ENCODE measurements at regions not wholly inside any gene's neighbourhood (a gene's known extent, or its start where the extent isn't known, plus 50 kb on each side); places are given as distances from the start of the nearest gene placed in this dataset.

GRCh38 chr7:25396668-25397067 lies 168.4 kb upstream of the NPVF start:
- ATAC-seq (no peak), DNase-seq (no peak)
- Histone ChIP-seq H3K9me3 (ENCODE audit: control insufficient read depth, low read length) (no peaks in the 10 kb centered on the region), H3K27me3 (ENCODE audit: control insufficient read depth, insufficient read depth) (no peaks in the 10 kb centered on the region), H3K4me3 (ENCODE audit: low read length) (no peak overlapping the region), H3K27ac (ENCODE audit: low read length) (no peak overlapping the region), H3K4me1 (ENCODE audit: control insufficient read depth, insufficient read depth, low read length) (no peaks in the 10 kb centered on the region)
- intact Hi-C loops (cut with DNase I), result loop anchor here in 1 of 4 donors (5.0 kb wide), 1 partner anchor 166 kb away; no protein-coding TSS in a partner anchor
- WGBS, result 90% methylated on average over 3 of the region's 3 CpGs

GRCh38 chr7:25398418-25398817 lies 170.1 kb upstream of the NPVF start:
- Histone ChIP-seq H3K9me3 (ENCODE audit: control insufficient read depth, low read length) (no peaks in the 10 kb centered on the region), H3K4me1 (ENCODE audit: control insufficient read depth, insufficient read depth, low read length) (no peaks in the 10 kb centered on the region), H3K4me3 (ENCODE audit: low read length) (no peak overlapping the region), H3K27ac (ENCODE audit: low read length) (no peak overlapping the region), H3K27me3 (ENCODE audit: control insufficient read depth, insufficient read depth) (no peaks in the 10 kb centered on the region)
- intact Hi-C loops (cut with DNase I), result loop anchor here in 1 of 4 donors (5.0 kb wide), 1 partner anchor 164 kb away; no protein-coding TSS in a partner anchor
- ATAC-seq (no peak), DNase-seq (no peak)
- WGBS, result 88% methylated on average over 5 of the region's 5 CpGs

- H3K4me1 ChIP-seq (ENCODE audit: control insufficient read depth, insufficient read depth, low read length), result no peaks in the 10 kb centered on the region
- no peaks in the 10 kb centered on the region for H3K9me3 ChIP-seq (ENCODE audit: control insufficient read depth, low read length)
- H3K4me3 ChIP-seq (ENCODE audit: low read length), result no peak overlapping the region
- ATAC-seq, result no peak
- intact Hi-C loops (cut with DNase I), result loop anchor here in 1 of 4 donors (5.0 kb wide), 1 partner anchor 163 kb away; no protein-coding TSS in a partner anchor
- WGBS, result 81% methylated on average over 8 of the region's 8 CpGs
- no peaks in the 10 kb centered on the region for H3K27me3 ChIP-seq (ENCODE audit: control insufficient read depth, insufficient read depth)
- H3K27ac ChIP-seq (ENCODE audit: low read length), result no peak overlapping the region
- no peak for DNase-seq
Measured at GRCh38 chr7:25399000-25399750, 170.9 kb upstream of the NPVF start.

- WGBS, result 86% methylated on average over 4 of the region's 4 CpGs
- DNase-seq (no peak), ATAC-seq (no peak)
- intact Hi-C loops (cut with DNase I), result no loop called here
- Histone ChIP-seq H3K9me3 (ENCODE audit: control insufficient read depth, low read length) (no peaks in the 10 kb centered on the region), H3K4me1 (ENCODE audit: control insufficient read depth, insufficient read depth, low read length) (no peaks in the 10 kb centered on the region), H3K4me3 (ENCODE audit: low read length) (no peak overlapping the region), H3K27ac (ENCODE audit: low read length) (no peak overlapping the region), H3K27me3 (ENCODE audit: control insufficient read depth, insufficient read depth) (no peaks in the 10 kb centered on the region)
Measured at GRCh38 chr7:25402532-25402931, 174.2 kb upstream of the NPVF start.

GRCh38 chr7:25405736-25406135 lies 177.4 kb upstream of the NPVF start:
- Histone ChIP-seq H3K9me3 (ENCODE audit: control insufficient read depth, low read length) (no peaks in the 10 kb centered on the region), H3K4me3 (ENCODE audit: low read length) (no peak overlapping the region), H3K4me1 (ENCODE audit: control insufficient read depth, insufficient read depth, low read length) (no peaks in the 10 kb centered on the region), H3K27ac (ENCODE audit: low read length) (no peak overlapping the region), H3K27me3 (ENCODE audit: control insufficient read depth, insufficient read depth) (no peaks in the 10 kb centered on the region)
- intact Hi-C loops (cut with DNase I), result no loop called here
- DNase-seq, result no peak
- WGBS, result 43% methylated on average over 5 of the region's 5 CpGs
- no peak for ATAC-seq

- H3K9me3 ChIP-seq (ENCODE audit: control insufficient read depth, low read length), result no peaks in the 10 kb centered on the region
Measured at GRCh38 chr7:25407053-25407452, 178.8 kb upstream of the NPVF start.

GRCh38 chr7:25408012-25408687 lies 179.9 kb upstream of the NPVF start:
- no peak overlapping the region for H3K4me3 ChIP-seq (ENCODE audit: low read length)
- H3K27me3 ChIP-seq (ENCODE audit: control insufficient read depth, insufficient read depth), result no peaks in the 10 kb centered on the region
- H3K9me3 ChIP-seq (ENCODE audit: control insufficient read depth, low read length), result no peaks in the 10 kb centered on the region
- H3K27ac ChIP-seq (ENCODE audit: low read length), result no peak overlapping the region
- no peak for DNase-seq
- intact Hi-C loops (cut with DNase I), result no loop called here
- no peak for ATAC-seq
- WGBS, result 76% methylated on average over 9 of the region's 9 CpGs
- H3K4me1 ChIP-seq (ENCODE audit: control insufficient read depth, insufficient read depth, low read length), result no peaks in the 10 kb centered on the region

More at GRCh38 chr7:25407053-25407452, 178.8 kb upstream of the NPVF start:
- Histone ChIP-seq H3K4me1 (ENCODE audit: control insufficient read depth, insufficient read depth, low read length) (no peaks in the 10 kb centered on the region), H3K27me3 (ENCODE audit: control insufficient read depth, insufficient read depth) (no peaks in the 10 kb centered on the region), H3K27ac (ENCODE audit: low read length) (no peak overlapping the region), H3K4me3 (ENCODE audit: low read length) (no peak overlapping the region)
- no peak for ATAC-seq
- intact Hi-C loops (cut with DNase I), result no loop called here
- DNase-seq, result no peak

- intact Hi-C loops (cut with DNase I), result no loop called here
- DNase-seq, result no peak
- Histone ChIP-seq H3K27ac (ENCODE audit: low read length) (no peak overlapping the region), H3K27me3 (ENCODE audit: control insufficient read depth, insufficient read depth) (no peaks in the 10 kb centered on the region), H3K4me3 (ENCODE audit: low read length) (no peak overlapping the region), H3K4me1 (ENCODE audit: control insufficient read depth, insufficient read depth, low read length) (no peaks in the 10 kb centered on the region), H3K9me3 (ENCODE audit: control insufficient read depth, low read length) (no peaks in the 10 kb centered on the region)
- WGBS, result 75% methylated on average over 6 of the region's 6 CpGs
- no peak for ATAC-seq
Measured at GRCh38 chr7:25408876-25409275, 180.6 kb upstream of the NPVF start.

GRCh38 chr7:25409897-25410636 lies 181.8 kb upstream of the NPVF start:
- H3K27me3 ChIP-seq (ENCODE audit: control insufficient read depth, insufficient read depth), result no peaks in the 10 kb centered on the region
- DNase-seq (no peak), ATAC-seq (no peak)
- H3K4me1 ChIP-seq (ENCODE audit: control insufficient read depth, insufficient read depth, low read length), result no peaks in the 10 kb centered on the region
- no peak overlapping the region for H3K27ac ChIP-seq (ENCODE audit: low read length)
- H3K9me3 ChIP-seq (ENCODE audit: control insufficient read depth, low read length), result no peaks in the 10 kb centered on the region
- 72% methylated on average over 6 of the region's 6 CpGs for WGBS
- no peak overlapping the region for H3K4me3 ChIP-seq (ENCODE audit: low read length)
- intact Hi-C loops (cut with DNase I), result no loop called here

- DNase-seq (no peak), ATAC-seq (no peak)
- 70% methylated on average over 3 of the region's 3 CpGs for WGBS
- intact Hi-C loops (cut with DNase I), result no loop called here
- Histone ChIP-seq H3K4me1 (ENCODE audit: control insufficient read depth, insufficient read depth, low read length) (no peaks in the 10 kb centered on the region), H3K27ac (ENCODE audit: low read length) (no peak overlapping the region), H3K9me3 (ENCODE audit: control insufficient read depth, low read length) (no peaks in the 10 kb centered on the region), H3K27me3 (ENCODE audit: control insufficient read depth, insufficient read depth) (no peaks in the 10 kb centered on the region), H3K4me3 (ENCODE audit: low read length) (no peak overlapping the region)
Measured at GRCh38 chr7:25420771-25421170, 192.5 kb upstream of the NPVF start.

GRCh38 chr7:25424113-25424512 lies 195.8 kb upstream of the NPVF start:
- Histone ChIP-seq H3K27ac (ENCODE audit: low read length) (no peak overlapping the region), H3K4me1 (ENCODE audit: control insufficient read depth, insufficient read depth, low read length) (no peaks in the 10 kb centered on the region), H3K27me3 (ENCODE audit: control insufficient read depth, insufficient read depth) (no peaks in the 10 kb centered on the region), H3K9me3 (ENCODE audit: control insufficient read depth, low read length) (no peaks in the 10 kb centered on the region), H3K4me3 (ENCODE audit: low read length) (no peak overlapping the region)
- intact Hi-C loops (cut with DNase I), result no loop called here
- ATAC-seq (no peak), DNase-seq (no peak)
- 58% methylated on average over 2 of the region's 2 CpGs for WGBS

Data from right cardiac atrium (tissue), 5 donors.